ENCODE measurements at regions not wholly inside any gene's neighbourhood (a gene's known extent, or its start where the extent isn't known, plus 50 kb on each side); places are given as distances from the start of the nearest gene placed in this dataset.

GRCh38 chr2:55772109-55772980, 78.7 kb upstream of the PNPT1 start:
- H3K79me2 ChIP-seq (ENCODE audit: control insufficient read depth, insufficient read depth, low read length): no peaks in the 10 kb centered on the region
- H3K9me3 ChIP-seq (replicated peaks; ENCODE audit: control insufficient read depth, insufficient read depth, low read depth, low read length): no peaks in the 10 kb centered on the region
- WGBS (ENCODE audit: insufficient coverage, low coverage, missing lambda C conversion rate): 2% methylated on average over 7 of the region's 7 CpGs
- no peaks in the 10 kb centered on the region for H3K9me1 ChIP-seq (ENCODE audit: control insufficient read depth, insufficient read depth, low read length)
- no peak overlapping the region for H3K27ac ChIP-seq (ENCODE audit: extremely low read depth, low read depth, low read length)
- intact Hi-C loops (cut with micrococcal nuclease): loop anchor here (5.0 kb wide), 3 partner anchors 190 to 360 kb away; no protein-coding TSS in a partner anchor
- ATAC-seq: no peak
- no peak overlapping the region for H3K4me2 ChIP-seq (ENCODE audit: insufficient read depth, low read length)
- no peaks in the 10 kb centered on the region for H3K36me3 ChIP-seq (ENCODE audit: control insufficient read depth, insufficient read depth, low read length)
- H4K20me1 ChIP-seq (replicated peaks; ENCODE audit: control insufficient read depth, insufficient read depth, low read length): no peaks in the 10 kb centered on the region
- H3K4me1 ChIP-seq (replicated peaks in 1 of 2; ENCODE audit: control insufficient read depth in 2 of 2, insufficient read depth in 2 of 2, low read length in 2 of 2): no peaks in the 10 kb centered on the region
- no peak overlapping the region for H3K9ac ChIP-seq (ENCODE audit: insufficient read depth in 1 of 2, low read depth in 2 of 2, low read length in 2 of 2)
- BruUV-seq (replicated peaks): no TSS peak
- POLR2A ChIA-PET: no interaction called here
- no peak for FAIRE-seq
- CTCF ChIA-PET (ENCODE audit: low intra/inter-chr PET ratio): interaction anchor here (1.2 to 1.6 kb wide), 4 partner anchors 178 to 237 kb away, joined by 4 to 16 read pairs (median 8); no protein-coding TSS in a partner anchor
- H3K27me3 ChIP-seq (ENCODE audit: control insufficient read depth in 2 of 2, insufficient read depth in 2 of 2, low read length in 2 of 2): peaks cover 0 to 3% of the 10 kb centered on the region in 2 experiments; a peak in 1 of 5 replicates
- H2AFZ ChIP-seq (ENCODE audit: low read depth, low read length): no peak overlapping the region
- no peak for DNase-seq (ENCODE audit: extremely low read depth in 1 of 4, low spot score in 3 of 4)
- TF ChIP-seq ZNF57 (CRISPR knock-in tag; IDR thresholded peaks at IDR 0.05): no peak
- TF ChIP-seq CREB1 (IDR thresholded peaks at IDR 0.05): no peak
- TF ChIP-seq CREB1 (CRISPR knock-in tag; IDR thresholded peaks at IDR 0.05): no peak
- TF ChIP-seq POU5F1 (IDR thresholded peaks at IDR 0.05; ENCODE audit: borderline replicate concordance, low read depth, low read length, partially characterized antibody): no peak
- TF ChIP-seq CEBPG (CRISPR knock-in tag; IDR thresholded peaks at IDR 0.05): no peak
- TF ChIP-seq CEBPG (tag; conservative IDR thresholded peaks at IDR 0.05 in 1 of 2, IDR thresholded peaks at IDR 0.05 in 1 of 2): no peak
- no peak for TF ChIP-seq MAFF (IDR thresholded peaks at IDR 0.05; ENCODE audit: low read length)
- no peak for TF ChIP-seq RAD51 (IDR thresholded peaks at IDR 0.05; ENCODE audit: borderline replicate concordance, low read depth)
- no peak for TF ChIP-seq THRAP3 (IDR thresholded peaks at IDR 0.05; ENCODE audit: borderline replicate concordance)
- no peak for TF ChIP-seq ZNF165 (CRISPR knock-in tag; IDR thresholded peaks at IDR 0.05; ENCODE audit: borderline replicate concordance)
- no peak for TF ChIP-seq ZBTB9 (CRISPR knock-in tag; IDR thresholded peaks at IDR 0.05)
- TF ChIP-seq E4F1 (CRISPR knock-in tag; IDR thresholded peaks at IDR 0.05; ENCODE audit: borderline replicate concordance): no peak
- TF ChIP-seq MAZ (CRISPR knock-in tag; conservative IDR thresholded peaks at IDR 0.05 in 1 of 2, IDR thresholded peaks at IDR 0.05 in 1 of 2): no peak
- no peak for TF ChIP-seq ZNF280A (IDR thresholded peaks at IDR 0.05; ENCODE audit: low read depth, partially characterized antibody)
- TF ChIP-seq KLF16 (IDR thresholded peaks at IDR 0.05): no peak
- H3K4me3 ChIP-seq: no peak overlapping the region
- in situ Hi-C loops (cut with MboI): no loop called here
